Endothelial cell of umbilical vein (primary cell): ENCODE measurements at regions not wholly inside any gene's neighbourhood (a gene's known extent, or its start where the extent isn't known, plus 50 kb on each side); places are given as distances from the start of the nearest gene placed in this dataset.

Experiments used
- EZH2 ChIP-seq: IDR thresholded peaks from 2 replicates; pipeline ENCODE4 v1.6.1; 2012; ENCODE audit warnings: borderline replicate concordance, low read depth, mild to moderate bottlenecking, moderate library complexity, low read length, inconsistent platforms; ENCODE audit not compliant: severe bottlenecking
- FOS ChIP-seq: IDR thresholded peaks from 2 replicates; pipeline ENCODE4 v1.6.1; 2011; ENCODE audit warnings: mild to moderate bottlenecking, low read length, moderate library complexity, borderline replicate concordance; ENCODE audit not compliant: insufficient read depth
- JUN ChIP-seq: IDR thresholded peaks from 2 replicates; pipeline ENCODE4 v1.6.1; 2011; ENCODE audit warnings: borderline replicate concordance, low read depth; ENCODE audit not compliant: insufficient read length, insufficient read depth
- POLR2A ChIP-seq: IDR thresholded peaks from 2 replicates; pipeline ENCODE4 v1.6.1; 2012; ENCODE audit warnings: low read depth, mild to moderate bottlenecking, control low read depth, low read length
- POLR2AphosphoS5 ChIP-seq: IDR thresholded peaks from 2 replicates; pipeline ENCODE4 v1.6.1; 2012; ENCODE audit warnings: low read depth, mild to moderate bottlenecking, control low read depth, low read length, moderate library complexity; ENCODE audit not compliant: insufficient read depth
- TF ChIP-seq, protein P1 (sequence below), 2 donors: IDR thresholded peaks; 1 replicate in 1 of 2; 2 replicates in 1 of 2; pipeline ENCODE4 v1.5.1; 2011; ENCODE audit warnings: low read length in 2 of 2, mild to moderate bottlenecking in 2 of 2, moderate library complexity in 2 of 2, control low read depth in 1 of 2, inconsistent platforms in 1 of 2, low read depth in 1 of 2; ENCODE audit not compliant: insufficient read depth in 1 of 2; ENCODE audit errors: extremely low read depth in 1 of 2
- TF ChIP-seq, protein P2 (sequence below): IDR thresholded peaks from 2 replicates; pipeline ENCODE4 v1.6.1; 2011; ENCODE audit not compliant: insufficient read depth, insufficient read length

DNA sequence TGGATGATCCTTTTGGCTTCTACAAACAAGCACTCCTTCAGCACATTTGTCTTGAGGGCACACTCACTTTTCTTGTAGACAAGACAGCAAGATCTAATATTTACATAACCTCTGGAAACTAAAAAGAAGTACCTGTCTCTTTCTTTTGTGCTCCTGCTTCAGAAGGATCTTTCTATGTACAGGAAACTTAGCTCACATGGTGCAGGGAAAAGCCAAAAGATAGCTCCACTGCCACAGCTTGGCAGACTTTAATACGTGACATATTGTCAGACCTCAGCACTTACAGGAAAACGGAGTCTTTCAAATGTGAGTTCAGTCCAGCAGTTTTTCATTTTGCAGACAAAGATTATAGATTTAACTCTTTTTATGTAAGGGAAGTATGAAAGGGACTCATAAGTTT, 225.5 kb upstream of the SAMSN1 start:
- TF ChIP-seq POLR2AphosphoS5 (no peak), JUN (no peak), POLR2A (no peak), FOS (no peak), EZH2 (no peak)
- TF ChIP-seq, protein P1, sequence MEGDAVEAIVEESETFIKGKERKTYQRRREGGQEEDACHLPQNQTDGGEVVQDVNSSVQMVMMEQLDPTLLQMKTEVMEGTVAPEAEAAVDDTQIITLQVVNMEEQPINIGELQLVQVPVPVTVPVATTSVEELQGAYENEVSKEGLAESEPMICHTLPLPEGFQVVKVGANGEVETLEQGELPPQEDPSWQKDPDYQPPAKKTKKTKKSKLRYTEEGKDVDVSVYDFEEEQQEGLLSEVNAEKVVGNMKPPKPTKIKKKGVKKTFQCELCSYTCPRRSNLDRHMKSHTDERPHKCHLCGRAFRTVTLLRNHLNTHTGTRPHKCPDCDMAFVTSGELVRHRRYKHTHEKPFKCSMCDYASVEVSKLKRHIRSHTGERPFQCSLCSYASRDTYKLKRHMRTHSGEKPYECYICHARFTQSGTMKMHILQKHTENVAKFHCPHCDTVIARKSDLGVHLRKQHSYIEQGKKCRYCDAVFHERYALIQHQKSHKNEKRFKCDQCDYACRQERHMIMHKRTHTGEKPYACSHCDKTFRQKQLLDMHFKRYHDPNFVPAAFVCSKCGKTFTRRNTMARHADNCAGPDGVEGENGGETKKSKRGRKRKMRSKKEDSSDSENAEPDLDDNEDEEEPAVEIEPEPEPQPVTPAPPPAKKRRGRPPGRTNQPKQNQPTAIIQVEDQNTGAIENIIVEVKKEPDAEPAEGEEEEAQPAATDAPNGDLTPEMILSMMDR (IDR thresholded peaks at IDR 0.05; ENCODE audit: extremely low read depth in 1 of 2, insufficient read depth in 1 of 2, low read depth in 1 of 2, low read length in 2 of 2) = no peak
- TF ChIP-seq, protein P2, sequence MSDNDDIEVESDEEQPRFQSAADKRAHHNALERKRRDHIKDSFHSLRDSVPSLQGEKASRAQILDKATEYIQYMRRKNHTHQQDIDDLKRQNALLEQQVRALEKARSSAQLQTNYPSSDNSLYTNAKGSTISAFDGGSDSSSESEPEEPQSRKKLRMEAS = no peak
